Neural crest cell (in vitro differentiated cells): ENCODE measurements at regions not wholly inside any gene's neighbourhood (a gene's known extent, or its start where the extent isn't known, plus 50 kb on each side); places are given as distances from the start of the nearest gene placed in this dataset.

ENCODE experiments used
- DNase-seq: peaks from one replicate; pipeline ENCODE4 v3.0.0; 2021; ENCODE audit warnings: low read depth, mixed read lengths, low spot score
- H3K27ac Mint-ChIP-seq: one replicate; pipeline ENCODE4 v1.8.0; 2021; ENCODE audit warnings: mild to moderate bottlenecking, mixed read lengths; ENCODE audit not compliant: unreplicated experiment
- H3K27me3 Mint-ChIP-seq: 2 replicates; pipeline ENCODE4 v1.8.0; 2021; ENCODE audit warnings: low read depth, mild to moderate bottlenecking, mixed read lengths
- H3K36me3 Mint-ChIP-seq: 2 replicates; pipeline ENCODE4 v1.8.0; 2021; ENCODE audit warnings: low read depth, mild to moderate bottlenecking, mixed read lengths
- H3K4me1 Mint-ChIP-seq: 2 replicates; pipeline ENCODE4 v1.8.0; 2021; ENCODE audit warnings: mixed read lengths
- H3K4me3 Mint-ChIP-seq: one replicate; pipeline ENCODE4 v1.8.0; 2021; ENCODE audit warnings: mild to moderate bottlenecking, mixed read lengths
- H3K9me3 Mint-ChIP-seq: 2 replicates; pipeline ENCODE4 v1.8.0; 2021; ENCODE audit warnings: mixed read lengths
- TF ChIP-seq, protein P1 (sequence below): fragments of 200-600 bp; sonication (generic); conservative IDR thresholded peaks from 2 replicates; pipeline ENCODE4 v1.5.0; 2021; ENCODE audit warnings: antibody characterized with exemption, mild to moderate bottlenecking

GRCh38 chr1:222370081-222370912 is 177.6 kb downstream of the HHIPL2 start:
- peaks cover 20% of the 10 kb centered on the region for H3K4me1 Mint-ChIP-seq
- DNase-seq, result no peak
- TF ChIP-seq, protein P1, sequence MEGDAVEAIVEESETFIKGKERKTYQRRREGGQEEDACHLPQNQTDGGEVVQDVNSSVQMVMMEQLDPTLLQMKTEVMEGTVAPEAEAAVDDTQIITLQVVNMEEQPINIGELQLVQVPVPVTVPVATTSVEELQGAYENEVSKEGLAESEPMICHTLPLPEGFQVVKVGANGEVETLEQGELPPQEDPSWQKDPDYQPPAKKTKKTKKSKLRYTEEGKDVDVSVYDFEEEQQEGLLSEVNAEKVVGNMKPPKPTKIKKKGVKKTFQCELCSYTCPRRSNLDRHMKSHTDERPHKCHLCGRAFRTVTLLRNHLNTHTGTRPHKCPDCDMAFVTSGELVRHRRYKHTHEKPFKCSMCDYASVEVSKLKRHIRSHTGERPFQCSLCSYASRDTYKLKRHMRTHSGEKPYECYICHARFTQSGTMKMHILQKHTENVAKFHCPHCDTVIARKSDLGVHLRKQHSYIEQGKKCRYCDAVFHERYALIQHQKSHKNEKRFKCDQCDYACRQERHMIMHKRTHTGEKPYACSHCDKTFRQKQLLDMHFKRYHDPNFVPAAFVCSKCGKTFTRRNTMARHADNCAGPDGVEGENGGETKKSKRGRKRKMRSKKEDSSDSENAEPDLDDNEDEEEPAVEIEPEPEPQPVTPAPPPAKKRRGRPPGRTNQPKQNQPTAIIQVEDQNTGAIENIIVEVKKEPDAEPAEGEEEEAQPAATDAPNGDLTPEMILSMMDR, result no peak
- H3K4me3 Mint-ChIP-seq, result no peak overlapping the region
- H3K27ac Mint-ChIP-seq, result no peak overlapping the region
- peaks cover 3% of the 10 kb centered on the region for H3K9me3 Mint-ChIP-seq
- H3K36me3 Mint-ChIP-seq, result no peaks in the 10 kb centered on the region
- H3K27me3 Mint-ChIP-seq, result no peaks in the 10 kb centered on the region

DNA sequence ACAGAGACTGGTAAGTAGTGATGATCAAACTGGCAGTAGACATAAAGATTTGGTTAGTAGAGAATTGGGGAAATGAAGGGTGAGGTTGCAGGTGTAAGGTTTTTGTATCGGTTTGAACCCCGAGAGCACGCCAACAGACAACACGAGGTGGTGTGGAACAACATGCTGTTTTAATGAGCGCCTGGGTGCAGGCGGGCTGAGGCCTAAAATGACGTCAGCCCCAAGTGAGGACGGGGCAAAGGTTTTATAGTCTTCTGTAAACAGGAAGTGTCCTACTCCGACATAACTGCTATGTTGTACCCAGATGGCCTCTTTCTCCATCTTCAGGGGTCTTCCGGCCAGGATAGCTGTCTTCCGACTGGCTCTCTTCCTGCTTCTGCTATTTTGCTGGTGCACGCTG is 178.8 kb downstream of the HHIPL2 start:
- TF ChIP-seq, protein P1, result no peak
- Mint-ChIP-seq H3K4me1 (peaks cover 11% of the 10 kb centered on the region), H3K36me3 (no peaks in the 10 kb centered on the region), H3K9me3 (peaks cover 3% of the 10 kb centered on the region), H3K27ac (no peak overlapping the region), H3K4me3 (no peak overlapping the region), H3K27me3 (no peaks in the 10 kb centered on the region)
- DNase-seq, result no peak

DNA sequence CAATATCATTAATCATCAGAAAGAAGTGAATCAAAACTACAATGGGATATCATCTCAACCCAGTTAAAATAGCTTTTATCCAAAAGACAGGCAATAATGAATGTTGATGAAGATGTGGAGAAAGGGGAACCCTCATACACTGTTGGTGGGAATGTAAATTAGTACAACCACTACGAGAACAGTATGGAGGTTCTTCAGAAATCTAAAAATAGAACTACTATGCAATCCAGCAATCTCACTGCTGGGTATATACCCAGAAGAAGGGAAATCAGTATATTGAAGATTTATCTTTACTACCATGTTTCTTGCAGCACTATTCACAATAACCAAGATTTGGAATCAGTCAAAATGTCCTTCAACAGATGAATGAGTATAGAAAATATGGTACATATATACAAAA is 189.8 kb downstream of the HHIPL2 start:
- H3K4me3 Mint-ChIP-seq, result no peak overlapping the region
- TF ChIP-seq, protein P1, result no peak
- H3K4me1 Mint-ChIP-seq, result no peaks in the 10 kb centered on the region
- H3K27ac Mint-ChIP-seq, result no peak overlapping the region
- H3K36me3 Mint-ChIP-seq, result no peaks in the 10 kb centered on the region
- no peak for DNase-seq
- peaks cover 2% of the 10 kb centered on the region for H3K27me3 Mint-ChIP-seq
- peaks cover 6% of the 10 kb centered on the region for H3K9me3 Mint-ChIP-seq

GRCh38 chr1:222357252-222357651 is 190.7 kb downstream of the HHIPL2 start:
- peaks cover 6% of the 10 kb centered on the region for H3K9me3 Mint-ChIP-seq
- no peak for DNase-seq
- H3K27me3 Mint-ChIP-seq, result peaks cover 2% of the 10 kb centered on the region
- H3K27ac Mint-ChIP-seq, result no peak overlapping the region
- H3K4me1 Mint-ChIP-seq, result no peaks in the 10 kb centered on the region
- TF ChIP-seq, protein P1, result no peak
- no peaks in the 10 kb centered on the region for H3K36me3 Mint-ChIP-seq
- H3K4me3 Mint-ChIP-seq, result no peak overlapping the region

GRCh38 chr1:222347627-222348026 is 200.3 kb downstream of the HHIPL2 start:
- Mint-ChIP-seq H3K9me3 (no peaks in the 10 kb centered on the region), H3K4me3 (no peak overlapping the region), H3K27ac (peak overlapping the region; percentile 10), H3K27me3 (peaks cover 10% of the 10 kb centered on the region), H3K4me1 (peaks cover 5% of the 10 kb centered on the region), H3K36me3 (no peaks in the 10 kb centered on the region)
- no peak for DNase-seq
- TF ChIP-seq, protein P1, result no peak
